Natural killer cell (primary cell): ENCODE measurements at regions not wholly inside any gene's neighbourhood (a gene's known extent, or its start where the extent isn't known, plus 50 kb on each side); places are given as distances from the start of the nearest gene placed in this dataset.

Experiments
- ATAC-seq, 3 donors: fragments of 150-1000 bp in 2 of 3; fragments of 200-7000 bp in 1 of 3; cut with Tn5 transposase; 1 replicate in 1 of 3; 2 replicates in 2 of 3; pipeline ENCODE4 v1.10.0; 2021; ENCODE audit warnings: mild to moderate bottlenecking in 2 of 3, moderate library complexity in 2 of 3
- DNase-seq, 2 donors: peaks; one replicate each; pipeline versions ENCODE4 v3.0.0 to v3.0.0-alpha.2; 2013 to 2021; ENCODE audit warnings: mixed read lengths in 1 of 2
- H3K27ac ChIP-seq: one replicate; pipeline ENCODE4 v1.5.1; 2013; ENCODE audit warnings: mild to moderate bottlenecking, low read length
- H3K27me3 ChIP-seq: one replicate; pipeline ENCODE4 v1.6.1; 2013; ENCODE audit warnings: low read length; ENCODE audit not compliant: control insufficient read depth, insufficient read depth
- H3K36me3 ChIP-seq: one replicate; pipeline ENCODE4 v1.6.1; 2013; ENCODE audit warnings: low read length; ENCODE audit not compliant: control insufficient read depth, insufficient read depth
- H3K4me1 ChIP-seq: one replicate; pipeline ENCODE4 v1.6.1; 2013; ENCODE audit warnings: low read length; ENCODE audit not compliant: control insufficient read depth, insufficient read depth
- H3K4me3 ChIP-seq: one replicate; pipeline ENCODE4 v1.5.1; 2013; ENCODE audit warnings: low read length
- H3K9me3 ChIP-seq: one replicate; pipeline ENCODE4 v1.6.1; 2013; ENCODE audit warnings: low read length; ENCODE audit not compliant: control insufficient read depth, insufficient read depth
- H3K27ac Mint-ChIP-seq, 2 donors: one replicate each; pipeline ENCODE4 v1.8.0; 2022; ENCODE audit warnings: mild to moderate bottlenecking in 2 of 2, mixed read lengths in 2 of 2, moderate library complexity in 1 of 2
- H3K27me3 Mint-ChIP-seq, 2 donors: one replicate each; pipeline ENCODE4 v1.8.0; 2022; ENCODE audit warnings: low read depth in 2 of 2, mixed read lengths in 2 of 2
- H3K36me3 Mint-ChIP-seq: one replicate; pipeline ENCODE4 v1.8.0; 2022; ENCODE audit warnings: mixed read lengths
- H3K4me1 Mint-ChIP-seq, 2 donors: one replicate each; pipeline ENCODE4 v1.8.0; 2022; ENCODE audit warnings: mixed read lengths in 2 of 2
- H3K4me3 Mint-ChIP-seq: one replicate; pipeline ENCODE4 v1.8.0; 2022; ENCODE audit warnings: mild to moderate bottlenecking, moderate library complexity, mixed read lengths
- H3K9me3 Mint-ChIP-seq, 2 donors: one replicate each; pipeline ENCODE4 v1.8.0; 2022; ENCODE audit warnings: mixed read lengths in 2 of 2
- CTCF ChIP-seq: fragments of 200-600 bp; IDR thresholded peaks from one replicate; pipeline ENCODE4 v1.8.0; 2022; ENCODE audit warnings: antibody characterized with exemption
- WGBS: methylation state at CpG from one replicate; pipeline ENCODE4 v1.1.7; 2013; ENCODE audit warnings: missing lambda C conversion rate; ENCODE audit not compliant: insufficient coverage; 5-methylcytosine and 5-hydroxymethylcytosine counted together
- intact Hi-C: fragments of 100-400 bp; cut with micrococcal nuclease; formaldehyde crosslinking; loops from one replicate; pipeline ENCODE4 v1.14.2; 2022

GRCh38 chr7:113813471-113813870, 105.3 kb downstream of the PPP1R3A start:
- no peaks in the 10 kb centered on the region for H3K36me3 Mint-ChIP-seq

DNA sequence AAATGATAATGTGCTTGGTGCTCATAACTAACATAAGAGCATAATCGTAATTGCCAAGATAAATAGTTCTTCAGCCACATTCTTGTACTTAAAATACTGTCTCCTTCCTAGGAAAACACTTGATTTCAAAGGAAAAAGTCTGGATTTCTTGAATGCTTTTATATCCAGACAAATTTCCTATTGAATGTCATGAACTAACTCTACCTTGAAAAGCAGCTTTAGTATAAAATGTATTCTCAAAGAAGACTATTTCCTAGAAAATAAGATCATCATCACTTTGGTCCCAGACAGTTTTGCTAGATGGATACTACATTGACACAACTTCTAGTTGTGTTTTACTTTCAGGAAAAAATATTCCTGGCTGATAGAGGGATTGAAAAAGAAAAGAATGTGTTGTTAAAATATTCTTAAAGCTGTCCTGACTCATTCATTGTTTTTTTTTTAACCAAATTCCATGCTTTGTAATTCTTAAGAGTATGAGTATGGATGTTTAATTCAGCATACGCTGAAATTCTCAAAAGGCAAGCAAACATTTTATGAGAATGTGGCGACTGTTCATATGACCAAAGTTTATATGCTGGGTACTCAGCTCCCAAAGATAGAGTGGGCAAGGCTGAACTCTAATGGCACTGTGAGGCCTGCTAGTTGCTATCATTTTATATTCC, 106.1 kb downstream of the PPP1R3A start:
- no peak overlapping the region for H3K27ac ChIP-seq
- 82% methylated on average over 3 of the region's 3 CpGs for whole genome bisulfite sequencing
- no peaks in the 10 kb centered on the region for H3K27me3 ChIP-seq
- DNase-seq, result no peak
- H3K27me3 Mint-ChIP-seq, result no peaks in the 10 kb centered on the region
- intact Hi-C loops, result no loop called here
- no peaks in the 10 kb centered on the region for H3K4me1 Mint-ChIP-seq
- no peak overlapping the region for H3K4me3 Mint-ChIP-seq
- no peak for TF ChIP-seq CTCF
- H3K9me3 Mint-ChIP-seq, result peaks cover 9% of the 10 kb centered on the region in 2 donors
- H3K36me3 Mint-ChIP-seq, result no peaks in the 10 kb centered on the region
- no peaks in the 10 kb centered on the region for H3K9me3 ChIP-seq
- no peaks in the 10 kb centered on the region for H3K4me1 ChIP-seq
- no peaks in the 10 kb centered on the region for H3K36me3 ChIP-seq
- H3K4me3 ChIP-seq, result no peak overlapping the region
- no peak overlapping the region for H3K27ac Mint-ChIP-seq
- no peak for ATAC-seq

More at GRCh38 chr7:113813471-113813870, 105.3 kb downstream of the PPP1R3A start:
- Histone ChIP-seq H3K27me3 (no peaks in the 10 kb centered on the region), H3K36me3 (no peaks in the 10 kb centered on the region), H3K4me3 (no peak overlapping the region), H3K27ac (no peak overlapping the region), H3K9me3 (no peaks in the 10 kb centered on the region), H3K4me1 (no peaks in the 10 kb centered on the region)
- Mint-ChIP-seq H3K27ac (no peak overlapping the region), H3K27me3 (no peaks in the 10 kb centered on the region), H3K4me3 (no peak overlapping the region), H3K4me1 (no peaks in the 10 kb centered on the region), H3K9me3 (peaks cover 7 to 10% of the 10 kb centered on the region in 2 donors)
- no CpG with 5 or more reads among the region's 1 CpG for WGBS
- TF ChIP-seq CTCF, result no peak
- ATAC-seq (no peak), DNase-seq (no peak)
- intact Hi-C loops, result no loop called here

GRCh38 chr7:113810080-113810744, 108.6 kb downstream of the PPP1R3A start:
- no peaks in the 10 kb centered on the region for H3K4me1 Mint-ChIP-seq
- no peak overlapping the region for H3K27ac Mint-ChIP-seq
- no peaks in the 10 kb centered on the region for H3K36me3 ChIP-seq
- no peak overlapping the region for H3K4me3 ChIP-seq
- no peak for DNase-seq
- TF ChIP-seq CTCF, result no peak
- intact Hi-C loops, result no loop called here
- peaks cover 9% of the 10 kb centered on the region in 2 donors for H3K9me3 Mint-ChIP-seq
- H3K36me3 Mint-ChIP-seq, result no peaks in the 10 kb centered on the region
- H3K9me3 ChIP-seq, result no peaks in the 10 kb centered on the region
- no peak overlapping the region for H3K4me3 Mint-ChIP-seq
- no peak for ATAC-seq
- no peaks in the 10 kb centered on the region for H3K27me3 ChIP-seq
- H3K27me3 Mint-ChIP-seq, result no peaks in the 10 kb centered on the region
- no CpG with 5 or more reads among the region's 1 CpG for WGBS
- no peak overlapping the region for H3K27ac ChIP-seq
- H3K4me1 ChIP-seq, result no peaks in the 10 kb centered on the region
